ENCODE measurements at regions not wholly inside any gene's neighbourhood (a gene's known extent, or its start where the extent isn't known, plus 50 kb on each side); places are given as distances from the start of the nearest gene placed in this dataset.
"Not testable (repeated sequence)": the region's sequence is repeated elsewhere in the genome, so short reads cannot be mapped to it uniquely, and the experiment has no call there.

DNA sequence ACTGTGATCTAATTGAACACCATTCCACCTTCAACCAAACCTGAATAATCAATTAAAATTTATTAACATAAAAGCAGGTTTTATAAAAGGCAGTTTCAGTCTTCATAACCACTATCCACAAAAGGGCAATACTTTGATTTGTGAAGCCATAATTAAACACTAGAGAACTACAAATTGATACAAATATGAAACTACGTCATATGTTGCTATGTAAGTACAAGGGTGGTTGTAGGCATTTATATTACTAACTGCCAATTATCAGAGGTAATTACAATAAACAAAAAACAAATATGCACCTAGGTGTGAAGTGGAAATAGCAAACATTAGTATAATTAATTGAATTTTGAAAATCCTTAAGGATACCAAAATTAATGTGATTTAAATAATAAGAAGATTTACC, 368.5 kb upstream of the PCDH15 start:
- TF ChIP-seq, protein P1, sequence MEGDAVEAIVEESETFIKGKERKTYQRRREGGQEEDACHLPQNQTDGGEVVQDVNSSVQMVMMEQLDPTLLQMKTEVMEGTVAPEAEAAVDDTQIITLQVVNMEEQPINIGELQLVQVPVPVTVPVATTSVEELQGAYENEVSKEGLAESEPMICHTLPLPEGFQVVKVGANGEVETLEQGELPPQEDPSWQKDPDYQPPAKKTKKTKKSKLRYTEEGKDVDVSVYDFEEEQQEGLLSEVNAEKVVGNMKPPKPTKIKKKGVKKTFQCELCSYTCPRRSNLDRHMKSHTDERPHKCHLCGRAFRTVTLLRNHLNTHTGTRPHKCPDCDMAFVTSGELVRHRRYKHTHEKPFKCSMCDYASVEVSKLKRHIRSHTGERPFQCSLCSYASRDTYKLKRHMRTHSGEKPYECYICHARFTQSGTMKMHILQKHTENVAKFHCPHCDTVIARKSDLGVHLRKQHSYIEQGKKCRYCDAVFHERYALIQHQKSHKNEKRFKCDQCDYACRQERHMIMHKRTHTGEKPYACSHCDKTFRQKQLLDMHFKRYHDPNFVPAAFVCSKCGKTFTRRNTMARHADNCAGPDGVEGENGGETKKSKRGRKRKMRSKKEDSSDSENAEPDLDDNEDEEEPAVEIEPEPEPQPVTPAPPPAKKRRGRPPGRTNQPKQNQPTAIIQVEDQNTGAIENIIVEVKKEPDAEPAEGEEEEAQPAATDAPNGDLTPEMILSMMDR (IDR thresholded peaks at IDR 0.05; ENCODE audit: low read depth, low read length), result no peak

GRCh38 chr10:55168343-55168742, 367.3 kb upstream of the PCDH15 start:
- no peak for DNase-seq (ENCODE audit: low read depth in 2 of 2)
- TF ChIP-seq, protein P1 (IDR thresholded peaks at IDR 0.05; ENCODE audit: low read depth, low read length), result no peak
- no peak overlapping the region for H3K4me3 ChIP-seq (replicated peaks in 1 of 2; ENCODE audit: low read depth in 2 of 2, low read length in 2 of 2)

More for the DNA sequence above, 368.5 kb upstream of the PCDH15 start:
- no peak overlapping the region for H3K4me3 ChIP-seq (replicated peaks in 1 of 2; ENCODE audit: low read depth in 2 of 2, low read length in 2 of 2)
- no peak for DNase-seq (ENCODE audit: low read depth in 2 of 2)

DNA sequence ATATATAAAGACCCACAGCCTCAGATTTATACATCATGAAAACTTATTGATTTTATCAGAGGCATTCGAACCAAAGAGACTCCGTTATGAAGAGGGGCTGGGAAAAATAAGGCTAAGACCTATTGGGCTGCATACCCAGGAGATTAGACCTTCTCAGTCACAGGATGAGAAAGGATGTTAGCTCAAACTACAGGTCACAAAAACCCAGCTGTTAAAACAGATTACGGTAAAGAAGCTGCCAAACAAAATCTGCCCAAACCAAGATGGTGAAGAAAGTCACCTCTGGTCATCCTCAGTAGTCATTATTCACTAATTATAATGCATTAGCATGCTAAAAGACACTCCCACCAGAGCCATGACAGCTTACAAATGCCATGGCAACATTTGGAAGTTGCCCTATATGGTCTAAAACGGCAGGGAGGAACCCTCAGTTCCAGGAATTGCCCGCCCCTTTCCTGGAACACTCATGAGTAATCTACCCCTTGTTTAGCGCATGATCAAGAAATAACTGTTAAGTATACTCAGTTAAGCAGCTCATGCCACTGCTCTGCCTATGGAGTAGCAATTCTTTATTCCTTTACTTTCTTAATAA, 362.5 kb upstream of the PCDH15 start:
- H3K4me3 ChIP-seq (replicated peaks in 1 of 2; ENCODE audit: low read depth in 2 of 2, low read length in 2 of 2), result no peak overlapping the region
- TF ChIP-seq, protein P1 (IDR thresholded peaks at IDR 0.05; ENCODE audit: low read depth, low read length), result no peak
- no peak for DNase-seq (ENCODE audit: low read depth in 2 of 2)

GRCh38 chr10:55162321-55162720, 361.3 kb upstream of the PCDH15 start:
- H3K4me3 ChIP-seq (replicated peaks in 1 of 2; ENCODE audit: low read depth in 2 of 2, low read length in 2 of 2); DNase-seq (ENCODE audit: low read depth in 2 of 2): not testable (repeated sequence)

DNA sequence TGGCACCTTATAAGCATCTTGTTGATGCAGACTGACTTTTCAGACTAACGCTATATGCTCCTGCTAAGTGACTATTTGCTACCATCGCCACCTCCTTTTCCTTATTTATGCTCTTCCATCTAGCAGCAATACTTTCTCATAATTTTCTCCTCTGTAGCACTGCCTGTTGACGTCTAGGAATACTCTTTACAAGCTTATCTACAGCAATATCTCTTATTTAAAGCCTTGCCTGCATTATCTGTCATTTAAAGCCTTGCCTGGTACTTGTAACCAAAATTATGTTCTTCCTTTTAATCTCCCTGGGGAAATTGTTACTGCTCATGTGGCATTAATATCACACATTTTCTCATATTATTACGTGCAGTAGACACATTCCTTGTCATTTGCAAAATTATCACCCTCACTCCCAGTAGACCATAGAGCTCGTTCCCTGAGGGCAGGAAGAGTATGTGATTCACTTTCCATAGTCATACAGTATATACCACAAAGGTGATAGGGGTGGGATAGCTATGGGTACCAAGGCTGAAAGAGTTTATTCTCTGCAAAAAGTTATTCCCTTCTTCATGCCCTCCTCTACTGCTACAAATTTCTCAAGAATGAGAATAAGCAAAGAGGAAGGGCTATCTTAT, 359.7 kb upstream of the PCDH15 start:
- TF ChIP-seq, protein P1 (IDR thresholded peaks at IDR 0.05; ENCODE audit: low read depth, low read length), result no peak
- no peak overlapping the region for H3K4me3 ChIP-seq (replicated peaks in 1 of 2; ENCODE audit: low read depth in 2 of 2, low read length in 2 of 2)
- DNase-seq (ENCODE audit: low read depth in 2 of 2), result no peak

DNA sequence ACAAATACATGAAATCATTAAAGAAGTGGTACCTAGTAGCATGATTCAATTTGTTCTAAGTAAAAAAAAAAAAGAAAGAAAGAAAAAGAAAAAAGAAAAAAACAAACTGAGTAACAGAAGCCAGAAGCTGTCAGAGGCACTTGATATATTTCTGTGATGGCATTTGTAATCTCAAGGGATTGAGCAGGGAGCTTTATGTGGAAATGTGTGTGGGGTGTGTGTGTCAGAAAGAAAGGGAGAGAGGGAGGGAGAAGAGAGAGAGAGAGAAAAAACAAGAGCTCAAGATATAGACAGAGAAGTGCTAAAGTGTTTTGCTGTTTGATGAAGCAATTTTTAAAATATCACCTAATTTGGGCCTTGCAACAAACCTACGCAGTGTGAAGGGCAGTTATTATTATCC, 357.6 kb upstream of the PCDH15 start:
- no peak overlapping the region for H3K4me3 ChIP-seq (replicated peaks in 1 of 2; ENCODE audit: low read depth in 2 of 2, low read length in 2 of 2)
- TF ChIP-seq, protein P1 (IDR thresholded peaks at IDR 0.05; ENCODE audit: low read depth, low read length), result no peak
- peak in 1 of 2 donors; percentile 10 for DNase-seq (ENCODE audit: low read depth in 2 of 2)

DNA sequence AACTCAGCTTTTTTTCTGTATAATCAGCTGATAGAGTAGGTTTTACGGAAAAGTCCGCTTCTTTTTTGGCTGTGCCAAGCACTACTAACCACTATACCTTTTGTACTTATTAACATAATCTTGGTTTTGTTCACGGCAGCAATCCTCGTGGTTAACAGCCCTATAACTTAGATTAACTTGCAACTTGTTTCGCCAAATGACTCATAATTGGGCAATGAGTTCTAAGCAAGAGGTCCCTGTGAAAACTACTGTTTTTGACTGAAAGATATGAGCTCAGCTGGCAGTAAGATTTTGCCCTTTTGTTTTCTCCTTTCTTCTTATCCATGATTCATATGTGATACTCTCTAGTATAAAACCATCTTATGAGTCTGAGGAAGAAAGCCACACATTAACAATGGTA, 345.0 kb upstream of the PCDH15 start:
- TF ChIP-seq, protein P1 (IDR thresholded peaks at IDR 0.05; ENCODE audit: low read depth, low read length), result no peak
- no peak overlapping the region for H3K4me3 ChIP-seq (replicated peaks in 1 of 2; ENCODE audit: low read depth in 2 of 2, low read length in 2 of 2)
- peak in 1 of 2 donors; percentile 23 for DNase-seq (ENCODE audit: low read depth in 2 of 2)

All from cardiac fibroblast (primary cell).